GM23338 (cell line): ENCODE measurements at regions not wholly inside any gene's neighbourhood (a gene's known extent, or its start where the extent isn't known, plus 50 kb on each side); places are given as distances from the start of the nearest gene placed in this dataset.

Experiments
- ATAC-seq: fragments of 200-7000 bp; cut with Tn5 transposase; 3 replicates; pipeline ENCODE4 v1.9.1; 2020
- DNase-seq: peaks from one replicate; pipeline ENCODE4 v3.0.0-alpha.2; 2015; ENCODE audit warnings: low spot score
- H2AFZ ChIP-seq: fragments of 200-600 bp; sonication (generic); 2 replicates; pipeline ENCODE4 v1.8.0; 2016; ENCODE audit warnings: antibody characterized with exemption, mild to moderate bottlenecking, moderate library complexity
- H3F3A ChIP-seq: fragments of 200-600 bp; sonication (generic); replicated peaks from 2 replicates; pipeline ENCODE4 v1.8.0; 2017; ENCODE audit warnings: antibody characterized with exemption, mixed run types, low read depth
- H3K27ac ChIP-seq: fragments of 200-600 bp; sonication (generic); 2 replicates; pipeline ENCODE4 v1.6.1; 2016; ENCODE audit warnings: low read depth
- H3K27me3 ChIP-seq: fragments of 200-600 bp; sonication (generic); 2 replicates; pipeline ENCODE4 v1.8.0; 2016; ENCODE audit warnings: mild to moderate bottlenecking, mixed run types, moderate library complexity; ENCODE audit not compliant: insufficient read depth
- H3K36me3 ChIP-seq: fragments of 200-600 bp; sonication (generic); 2 replicates; pipeline ENCODE4 v1.8.0; 2016; ENCODE audit warnings: mild to moderate bottlenecking; ENCODE audit not compliant: insufficient read depth
- H3K4me1 ChIP-seq: fragments of 200-600 bp; sonication (generic); 2 replicates; pipeline ENCODE4 v1.8.0; 2016; ENCODE audit warnings: mild to moderate bottlenecking, moderate library complexity; ENCODE audit not compliant: insufficient read depth
- H3K4me2 ChIP-seq: fragments of 200-600 bp; sonication (generic); 2 replicates; pipeline ENCODE4 v1.7.1; 2017; ENCODE audit warnings: mixed run types
- H3K4me3 ChIP-seq: fragments of 200-600 bp; sonication (generic); 2 replicates; pipeline ENCODE4 v1.6.1; 2016; ENCODE audit warnings: mixed run types
- H3K79me2 ChIP-seq: fragments of 200-600 bp; sonication (generic); replicated peaks from 2 replicates; pipeline ENCODE4 v1.8.0; 2017; ENCODE audit warnings: mild to moderate bottlenecking; ENCODE audit not compliant: insufficient read depth
- H3K9me2 ChIP-seq: fragments of 200-600 bp; sonication (generic); 2 replicates; pipeline ENCODE4 v1.8.0; 2017; ENCODE audit not compliant: insufficient read depth
- H4K20me1 ChIP-seq: fragments of 200-600 bp; sonication (generic); replicated peaks from 2 replicates; pipeline ENCODE4 v1.8.0; 2017; ENCODE audit warnings: mild to moderate bottlenecking; ENCODE audit not compliant: insufficient read depth
- H3K27ac Mint-ChIP-seq: 2 replicates; pipeline ENCODE4 v1.8.0; 2020; ENCODE audit warnings: inconsistent platforms, mild to moderate bottlenecking, moderate library complexity, mixed read lengths
- H3K27me3 Mint-ChIP-seq: 3 replicates; pipeline ENCODE4 v1.8.0; 2022; ENCODE audit warnings: low read depth, mild to moderate bottlenecking, moderate library complexity, mixed read lengths, inconsistent platforms; ENCODE audit not compliant: insufficient read depth, poor library complexity
- H3K36me3 Mint-ChIP-seq: 3 replicates; pipeline ENCODE4 v1.8.0; 2021; ENCODE audit warnings: low read depth, mild to moderate bottlenecking, inconsistent platforms, moderate library complexity, mixed read lengths
- H3K4me1 Mint-ChIP-seq: 3 replicates; pipeline ENCODE4 v1.8.0; 2020; ENCODE audit warnings: mild to moderate bottlenecking, inconsistent platforms, mixed read lengths
- H3K4me3 Mint-ChIP-seq: 3 replicates; pipeline ENCODE4 v1.8.0; 2021; ENCODE audit warnings: moderate library complexity, mild to moderate bottlenecking, inconsistent platforms, mixed read lengths
- H3K9me3 Mint-ChIP-seq: 3 replicates; pipeline ENCODE4 v1.8.0; 2020; ENCODE audit warnings: moderate library complexity, mild to moderate bottlenecking, inconsistent platforms, mixed read lengths
- CREB1 ChIP-seq: fragments of 250-450 bp; sonication (Bioruptor Pico); IDR thresholded peaks from 2 replicates; pipeline ENCODE4 v1.5.0; 2020; ENCODE audit warnings: low read depth, mild to moderate bottlenecking, moderate library complexity
- CTCF ChIP-seq, 2 experiments: fragments of 200-600 bp in 1 of 2; sonication (generic) in 1 of 2; conservative IDR thresholded peaks; 2 replicates each; pipeline versions ENCODE4 v1.5.1 to v1.6.1; 2016 to 2017; ENCODE audit warnings: antibody characterized with exemption in 2 of 2, low read depth in 2 of 2, mild to moderate bottlenecking in 2 of 2, moderate library complexity in 1 of 2
- EZH2 ChIP-seq: fragments of 200-600 bp; sonication (generic); IDR thresholded peaks from one replicate; pipeline ENCODE4 v1.8.0; 2017; ENCODE audit warnings: antibody characterized with exemption, mild to moderate bottlenecking, low read depth; ENCODE audit not compliant: unreplicated experiment
- EZH2phosphoT487 ChIP-seq: fragments of 200-600 bp; sonication (generic); IDR thresholded peaks from one replicate; pipeline ENCODE4 v1.8.1; 2018; ENCODE audit warnings: antibody characterized with exemption; ENCODE audit not compliant: unreplicated experiment
- JUNB ChIP-seq: IDR thresholded peaks from one replicate; pipeline ENCODE4 v1.6.1; 2016; ENCODE audit warnings: antibody characterized with exemption; ENCODE audit not compliant: unreplicated experiment
- NANOG ChIP-seq: IDR thresholded peaks from 2 replicates; pipeline ENCODE4 v1.6.1; 2016; ENCODE audit warnings: antibody characterized with exemption, borderline replicate concordance
- POLR2AphosphoS5 ChIP-seq: IDR thresholded peaks from 2 replicates; pipeline ENCODE4 v1.6.1; 2016; ENCODE audit warnings: antibody characterized with exemption, low read depth
- STAT1 ChIP-seq: IDR thresholded peaks from one replicate; pipeline ENCODE4 v1.6.1; 2016; ENCODE audit warnings: antibody characterized with exemption; ENCODE audit not compliant: unreplicated experiment
- ZNF114 ChIP-seq: fragments of 250-450 bp; sonication (Bioruptor Pico); IDR thresholded peaks from 2 replicates; pipeline ENCODE4 v1.5.0; 2020; ENCODE audit warnings: mild to moderate bottlenecking, moderate library complexity
- ZNF331 ChIP-seq: fragments of 250-450 bp; sonication (Bioruptor Pico); IDR thresholded peaks from 2 replicates; pipeline ENCODE4 v1.5.0; 2020; ENCODE audit warnings: low read depth, mild to moderate bottlenecking, moderate library complexity
- TF ChIP-seq, protein P1 (sequence below): IDR thresholded peaks from 2 replicates; pipeline ENCODE4 v1.6.1; 2016; ENCODE audit warnings: antibody characterized with exemption
- TF ChIP-seq, protein P2 (sequence below): fragments of 250-450 bp; sonication (Bioruptor Pico); IDR thresholded peaks from 2 replicates; pipeline ENCODE4 v1.5.0; 2020; ENCODE audit warnings: mild to moderate bottlenecking, moderate library complexity
- TF ChIP-seq, protein P3 (sequence below): IDR thresholded peaks from one replicate; pipeline ENCODE4 v1.6.1; 2018; ENCODE audit warnings: antibody characterized with exemption; ENCODE audit not compliant: unreplicated experiment

GRCh38 chr3:135757421-135757820 is 208.1 kb upstream of the PPP2R3A start:
- peaks cover 11% of the 10 kb centered on the region for H3K27me3 Mint-ChIP-seq

More at GRCh38 chr3:135757421-135757820, 208.1 kb upstream of the PPP2R3A start:
- DNase-seq: no peak
- no peak for ATAC-seq
- Histone ChIP-seq H2AFZ (no peak overlapping the region), H3K4me1 (peaks cover 4% of the 10 kb centered on the region; the same call in 1 of the 2 replicates), H3K27me3 (no peaks in the 10 kb centered on the region), H3K27ac (no peak overlapping the region), H3K36me3 (no peaks in the 10 kb centered on the region), H3F3A (no peaks in the 10 kb centered on the region), H3K4me3 (no peak overlapping the region), H3K79me2 (no peaks in the 10 kb centered on the region), H3K9me2 (peaks cover 3% of the 10 kb centered on the region; the same call in 1 of the 2 replicates), H3K4me2 (no peak overlapping the region), H4K20me1 (no peaks in the 10 kb centered on the region)
- Mint-ChIP-seq H3K9me3 (no peaks in the 10 kb centered on the region), H3K4me3 (no peak overlapping the region), H3K27ac (no peak overlapping the region), H3K4me1 (peaks cover 10% of the 10 kb centered on the region), H3K36me3 (no peaks in the 10 kb centered on the region; the same call in 2 of the 3 replicates)
- TF ChIP-seq ZNF114 (CRISPR knock-in tag) (no peak), CTCF (conservative IDR thresholded peaks at IDR 0.05; ENCODE audit: low read depth in 2 of 2) (no peak), EZH2phosphoT487 (no peak), EZH2 (no peak), CREB1 (no peak), NANOG (no peak), POLR2AphosphoS5 (no peak), JUNB (no peak), ZNF331 (CRISPR knock-in tag) (no peak), STAT1 (no peak)
- TF ChIP-seq, protein P1, sequence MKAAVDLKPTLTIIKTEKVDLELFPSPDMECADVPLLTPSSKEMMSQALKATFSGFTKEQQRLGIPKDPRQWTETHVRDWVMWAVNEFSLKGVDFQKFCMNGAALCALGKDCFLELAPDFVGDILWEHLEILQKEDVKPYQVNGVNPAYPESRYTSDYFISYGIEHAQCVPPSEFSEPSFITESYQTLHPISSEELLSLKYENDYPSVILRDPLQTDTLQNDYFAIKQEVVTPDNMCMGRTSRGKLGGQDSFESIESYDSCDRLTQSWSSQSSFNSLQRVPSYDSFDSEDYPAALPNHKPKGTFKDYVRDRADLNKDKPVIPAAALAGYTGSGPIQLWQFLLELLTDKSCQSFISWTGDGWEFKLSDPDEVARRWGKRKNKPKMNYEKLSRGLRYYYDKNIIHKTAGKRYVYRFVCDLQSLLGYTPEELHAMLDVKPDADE: no peak
- TF ChIP-seq, protein P2, sequence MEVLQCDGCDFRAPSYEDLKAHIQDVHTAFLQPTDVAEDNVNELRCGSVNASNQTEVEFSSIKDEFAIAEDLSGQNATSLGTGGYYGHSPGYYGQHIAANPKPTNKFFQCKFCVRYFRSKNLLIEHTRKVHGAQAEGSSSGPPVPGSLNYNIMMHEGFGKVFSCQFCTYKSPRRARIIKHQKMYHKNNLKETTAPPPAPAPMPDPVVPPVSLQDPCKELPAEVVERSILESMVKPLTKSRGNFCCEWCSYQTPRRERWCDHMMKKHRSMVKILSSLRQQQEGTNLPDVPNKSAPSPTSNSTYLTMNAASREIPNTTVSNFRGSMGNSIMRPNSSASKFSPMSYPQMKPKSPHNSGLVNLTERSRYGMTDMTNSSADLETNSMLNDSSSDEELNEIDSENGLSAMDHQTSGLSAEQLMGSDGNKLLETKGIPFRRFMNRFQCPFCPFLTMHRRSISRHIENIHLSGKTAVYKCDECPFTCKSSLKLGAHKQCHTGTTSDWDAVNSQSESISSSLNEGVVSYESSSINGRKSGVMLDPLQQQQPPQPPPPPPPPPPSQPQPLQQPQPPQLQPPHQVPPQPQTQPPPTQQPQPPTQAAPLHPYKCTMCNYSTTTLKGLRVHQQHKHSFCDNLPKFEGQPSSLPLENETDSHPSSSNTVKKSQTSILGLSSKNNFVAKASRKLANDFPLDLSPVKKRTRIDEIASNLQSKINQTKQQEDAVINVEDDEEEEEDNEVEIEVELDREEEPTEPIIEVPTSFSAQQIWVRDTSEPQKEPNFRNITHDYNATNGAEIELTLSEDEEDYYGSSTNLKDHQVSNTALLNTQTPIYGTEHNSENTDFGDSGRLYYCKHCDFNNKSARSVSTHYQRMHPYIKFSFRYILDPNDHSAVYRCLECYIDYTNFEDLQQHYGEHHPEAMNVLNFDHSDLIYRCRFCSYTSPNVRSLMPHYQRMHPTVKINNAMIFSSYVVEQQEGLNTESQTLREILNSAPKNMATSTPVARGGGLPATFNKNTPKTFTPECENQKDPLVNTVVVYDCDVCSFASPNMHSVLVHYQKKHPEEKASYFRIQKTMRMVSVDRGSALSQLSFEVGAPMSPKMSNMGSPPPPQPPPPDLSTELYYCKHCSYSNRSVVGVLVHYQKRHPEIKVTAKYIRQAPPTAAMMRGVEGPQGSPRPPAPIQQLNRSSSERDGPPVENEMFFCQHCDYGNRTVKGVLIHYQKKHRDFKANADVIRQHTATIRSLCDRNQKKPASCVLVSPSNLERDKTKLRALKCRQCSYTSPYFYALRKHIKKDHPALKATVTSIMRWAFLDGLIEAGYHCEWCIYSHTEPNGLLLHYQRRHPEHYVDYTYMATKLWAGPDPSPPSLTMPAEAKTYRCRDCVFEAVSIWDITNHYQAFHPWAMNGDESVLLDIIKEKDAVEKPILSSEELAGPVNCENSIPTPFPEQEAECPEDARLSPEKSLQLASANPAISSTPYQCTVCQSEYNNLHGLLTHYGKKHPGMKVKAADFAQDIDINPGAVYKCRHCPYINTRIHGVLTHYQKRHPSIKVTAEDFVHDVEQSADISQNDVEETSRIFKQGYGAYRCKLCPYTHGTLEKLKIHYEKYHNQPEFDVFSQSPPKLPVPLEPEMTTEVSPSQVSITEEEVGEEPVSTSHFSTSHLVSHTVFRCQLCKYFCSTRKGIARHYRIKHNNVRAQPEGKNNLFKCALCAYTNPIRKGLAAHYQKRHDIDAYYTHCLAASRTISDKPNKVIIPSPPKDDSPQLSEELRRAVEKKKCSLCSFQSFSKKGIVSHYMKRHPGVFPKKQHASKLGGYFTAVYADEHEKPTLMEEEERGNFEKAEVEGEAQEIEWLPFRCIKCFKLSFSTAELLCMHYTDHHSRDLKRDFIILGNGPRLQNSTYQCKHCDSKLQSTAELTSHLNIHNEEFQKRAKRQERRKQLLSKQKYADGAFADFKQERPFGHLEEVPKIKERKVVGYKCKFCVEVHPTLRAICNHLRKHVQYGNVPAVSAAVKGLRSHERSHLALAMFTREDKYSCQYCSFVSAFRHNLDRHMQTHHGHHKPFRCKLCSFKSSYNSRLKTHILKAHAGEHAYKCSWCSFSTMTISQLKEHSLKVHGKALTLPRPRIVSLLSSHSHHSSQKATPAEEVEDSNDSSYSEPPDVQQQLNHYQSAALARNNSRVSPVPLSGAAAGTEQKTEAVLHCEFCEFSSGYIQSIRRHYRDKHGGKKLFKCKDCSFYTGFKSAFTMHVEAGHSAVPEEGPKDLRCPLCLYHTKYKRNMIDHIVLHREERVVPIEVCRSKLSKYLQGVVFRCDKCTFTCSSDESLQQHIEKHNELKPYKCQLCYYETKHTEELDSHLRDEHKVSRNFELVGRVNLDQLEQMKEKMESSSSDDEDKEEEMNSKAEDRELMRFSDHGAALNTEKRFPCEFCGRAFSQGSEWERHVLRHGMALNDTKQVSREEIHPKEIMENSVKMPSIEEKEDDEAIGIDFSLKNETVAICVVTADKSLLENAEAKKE (CRISPR knock-in tag): no peak
- TF ChIP-seq, protein P3, sequence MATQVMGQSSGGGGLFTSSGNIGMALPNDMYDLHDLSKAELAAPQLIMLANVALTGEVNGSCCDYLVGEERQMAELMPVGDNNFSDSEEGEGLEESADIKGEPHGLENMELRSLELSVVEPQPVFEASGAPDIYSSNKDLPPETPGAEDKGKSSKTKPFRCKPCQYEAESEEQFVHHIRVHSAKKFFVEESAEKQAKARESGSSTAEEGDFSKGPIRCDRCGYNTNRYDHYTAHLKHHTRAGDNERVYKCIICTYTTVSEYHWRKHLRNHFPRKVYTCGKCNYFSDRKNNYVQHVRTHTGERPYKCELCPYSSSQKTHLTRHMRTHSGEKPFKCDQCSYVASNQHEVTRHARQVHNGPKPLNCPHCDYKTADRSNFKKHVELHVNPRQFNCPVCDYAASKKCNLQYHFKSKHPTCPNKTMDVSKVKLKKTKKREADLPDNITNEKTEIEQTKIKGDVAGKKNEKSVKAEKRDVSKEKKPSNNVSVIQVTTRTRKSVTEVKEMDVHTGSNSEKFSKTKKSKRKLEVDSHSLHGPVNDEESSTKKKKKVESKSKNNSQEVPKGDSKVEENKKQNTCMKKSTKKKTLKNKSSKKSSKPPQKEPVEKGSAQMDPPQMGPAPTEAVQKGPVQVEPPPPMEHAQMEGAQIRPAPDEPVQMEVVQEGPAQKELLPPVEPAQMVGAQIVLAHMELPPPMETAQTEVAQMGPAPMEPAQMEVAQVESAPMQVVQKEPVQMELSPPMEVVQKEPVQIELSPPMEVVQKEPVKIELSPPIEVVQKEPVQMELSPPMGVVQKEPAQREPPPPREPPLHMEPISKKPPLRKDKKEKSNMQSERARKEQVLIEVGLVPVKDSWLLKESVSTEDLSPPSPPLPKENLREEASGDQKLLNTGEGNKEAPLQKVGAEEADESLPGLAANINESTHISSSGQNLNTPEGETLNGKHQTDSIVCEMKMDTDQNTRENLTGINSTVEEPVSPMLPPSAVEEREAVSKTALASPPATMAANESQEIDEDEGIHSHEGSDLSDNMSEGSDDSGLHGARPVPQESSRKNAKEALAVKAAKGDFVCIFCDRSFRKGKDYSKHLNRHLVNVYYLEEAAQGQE: no peak
